ENCODE measurements at regions not wholly inside any gene's neighbourhood (a gene's known extent, or its start where the extent isn't known, plus 50 kb on each side); places are given as distances from the start of the nearest gene placed in this dataset.

- no peaks in the 10 kb centered on the region for H4K20me1 ChIP-seq (replicated peaks; ENCODE audit: insufficient read depth)
- no peaks in the 10 kb centered on the region for H3K9me2 ChIP-seq (ENCODE audit: insufficient read depth)
- no peak for ATAC-seq
- H3K27ac ChIP-seq (ENCODE audit: low read depth), result no peak overlapping the region
- H3F3A ChIP-seq (replicated peaks; ENCODE audit: low read depth), result no peaks in the 10 kb centered on the region
- no peak overlapping the region for H3K4me3 ChIP-seq
- H3K27me3 Mint-ChIP-seq (ENCODE audit: insufficient read depth, low read depth, poor library complexity), result peaks cover 3% of the 10 kb centered on the region
- no peak for DNase-seq (ENCODE audit: low spot score)
- no peak overlapping the region for H2AFZ ChIP-seq
- H3K4me1 ChIP-seq (ENCODE audit: insufficient read depth), result peaks cover 5% of the 10 kb centered on the region
- peaks cover 22% of the 10 kb centered on the region for H3K4me1 Mint-ChIP-seq
- H3K27me3 ChIP-seq (ENCODE audit: insufficient read depth), result no peaks in the 10 kb centered on the region
- H3K36me3 ChIP-seq (ENCODE audit: insufficient read depth), result no peaks in the 10 kb centered on the region
- H3K4me2 ChIP-seq, result no peak overlapping the region
- no peak overlapping the region for H3K27ac Mint-ChIP-seq
- no peak overlapping the region for H3K4me3 Mint-ChIP-seq
- H3K36me3 Mint-ChIP-seq (ENCODE audit: low read depth), result no peaks in the 10 kb centered on the region
- no peaks in the 10 kb centered on the region for H3K79me2 ChIP-seq (replicated peaks; ENCODE audit: insufficient read depth)
- TF ChIP-seq STAT1 (IDR thresholded peaks at IDR 0.05; ENCODE audit: unreplicated experiment), result no peak
- TF ChIP-seq, protein P1, sequence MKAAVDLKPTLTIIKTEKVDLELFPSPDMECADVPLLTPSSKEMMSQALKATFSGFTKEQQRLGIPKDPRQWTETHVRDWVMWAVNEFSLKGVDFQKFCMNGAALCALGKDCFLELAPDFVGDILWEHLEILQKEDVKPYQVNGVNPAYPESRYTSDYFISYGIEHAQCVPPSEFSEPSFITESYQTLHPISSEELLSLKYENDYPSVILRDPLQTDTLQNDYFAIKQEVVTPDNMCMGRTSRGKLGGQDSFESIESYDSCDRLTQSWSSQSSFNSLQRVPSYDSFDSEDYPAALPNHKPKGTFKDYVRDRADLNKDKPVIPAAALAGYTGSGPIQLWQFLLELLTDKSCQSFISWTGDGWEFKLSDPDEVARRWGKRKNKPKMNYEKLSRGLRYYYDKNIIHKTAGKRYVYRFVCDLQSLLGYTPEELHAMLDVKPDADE (IDR thresholded peaks at IDR 0.05), result no peak
- TF ChIP-seq CTCF (conservative IDR thresholded peaks at IDR 0.05; ENCODE audit: low read depth in 2 of 2), result no peak
- TF ChIP-seq ZNF331 (CRISPR knock-in tag; IDR thresholded peaks at IDR 0.05; ENCODE audit: low read depth), result no peak
- TF ChIP-seq JUNB (IDR thresholded peaks at IDR 0.05; ENCODE audit: unreplicated experiment), result no peak
- no peak for TF ChIP-seq CREB1 (CRISPR knock-in tag; IDR thresholded peaks at IDR 0.05; ENCODE audit: low read depth)
- TF ChIP-seq NANOG (IDR thresholded peaks at IDR 0.05; ENCODE audit: borderline replicate concordance), result no peak
- no peak for TF ChIP-seq ZNF462 (CRISPR knock-in tag; IDR thresholded peaks at IDR 0.05)
- TF ChIP-seq ZNF114 (CRISPR knock-in tag; IDR thresholded peaks at IDR 0.05), result no peak
- TF ChIP-seq POLR2AphosphoS5 (IDR thresholded peaks at IDR 0.05; ENCODE audit: low read depth), result no peak
- H3K9me3 Mint-ChIP-seq, result peaks cover 3% of the 10 kb centered on the region; the same call in 2 of the 3 replicates
Measured at GRCh38 chr10:28794986-28795385, 117.7 kb downstream of the BAMBI start.

Data from GM23338 (cell line).